Hindlimb muscle (tissue), 1 donor: ENCODE measurements at regions not wholly inside any gene's neighbourhood (a gene's known extent, or its start where the extent isn't known, plus 50 kb on each side); places are given as distances from the start of the nearest gene placed in this dataset.

ENCODE experiments used
- DNase-seq: peaks from one replicate; pipeline ENCODE4 v3.0.0-alpha.2; 2013

GRCh38 chr4:181677201-181677600, 566.0 kb upstream of the TENM3 start:
- no peak for DNase-seq

DNA sequence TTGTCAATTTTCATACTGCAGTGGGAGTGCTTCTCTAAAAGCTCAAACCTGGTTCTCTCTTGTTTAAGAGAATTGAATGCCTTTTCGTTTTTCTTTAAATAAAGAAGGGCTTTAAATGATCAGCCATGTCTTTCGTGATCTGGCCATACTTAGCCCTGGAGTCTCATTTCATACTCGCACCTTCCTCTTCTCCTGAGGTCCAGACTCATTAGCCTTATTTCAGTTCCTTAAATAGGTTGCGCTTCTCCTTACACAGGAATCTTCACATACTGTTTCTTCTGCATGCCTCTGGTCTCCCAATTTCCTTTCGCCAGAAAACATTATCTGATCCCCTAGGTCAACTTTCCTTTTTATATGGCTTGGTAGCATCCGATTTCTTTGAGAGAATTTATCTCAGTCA, 565.6 kb upstream of the TENM3 start:
- DNase-seq = no peak

- DNase-seq = no peak
These were observed 563.4 kb upstream of the TENM3 start for GRCh38 chr4:181679754-181680153.

DNA sequence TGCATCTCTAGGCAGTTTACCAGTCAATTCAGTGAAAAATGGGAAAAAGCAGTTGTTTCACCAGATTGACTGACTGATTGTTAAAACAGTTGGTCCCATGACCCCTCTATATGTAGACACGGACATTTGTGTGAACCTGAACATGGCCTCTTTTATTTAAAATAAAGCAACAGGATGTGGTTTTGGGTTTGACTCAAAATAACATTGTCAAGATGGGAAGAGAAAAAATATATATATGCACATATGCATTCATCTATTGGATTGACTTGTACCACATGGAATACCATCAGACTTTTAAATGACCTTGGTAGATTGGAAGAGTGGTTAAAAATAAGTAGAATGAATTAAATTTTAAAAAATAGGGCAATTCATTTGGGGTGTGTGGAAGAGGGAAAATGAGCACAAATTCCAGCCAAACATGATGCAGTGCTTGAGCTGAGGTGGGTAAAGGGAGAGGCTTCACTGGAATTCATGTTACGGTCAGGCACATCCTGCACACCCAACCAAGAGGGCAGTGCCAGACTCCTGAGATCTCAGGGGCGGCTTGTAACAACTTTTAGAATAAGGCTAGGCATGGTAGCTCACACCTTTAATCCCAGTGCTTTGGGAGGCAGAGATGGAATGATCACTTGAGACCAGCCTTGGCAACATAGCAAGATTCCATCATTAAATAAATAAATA, 560.7 kb upstream of the TENM3 start:
- no peak for DNase-seq

GRCh38 chr4:181684310-181684709, 558.9 kb upstream of the TENM3 start:
- no peak for DNase-seq

DNA sequence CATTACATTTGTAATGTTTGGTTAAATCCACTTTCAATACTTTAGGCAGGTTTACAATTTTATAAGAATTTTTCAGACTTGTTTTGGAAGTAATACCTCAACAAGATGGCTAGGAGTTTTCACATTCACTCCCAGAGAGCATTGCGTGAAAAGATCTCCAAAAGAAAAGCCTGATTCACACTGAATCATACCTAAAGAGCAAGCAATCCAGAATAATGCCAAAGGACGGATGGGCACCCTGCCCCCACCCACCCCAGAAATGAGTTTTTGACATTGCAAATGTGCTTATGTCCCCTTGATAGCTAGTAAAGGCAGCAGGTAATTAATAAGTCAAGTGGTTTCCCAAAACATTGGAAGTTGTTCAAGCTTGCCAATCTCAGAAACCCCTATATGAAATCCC, 557.7 kb upstream of the TENM3 start:
- DNase-seq = no peak

DNA sequence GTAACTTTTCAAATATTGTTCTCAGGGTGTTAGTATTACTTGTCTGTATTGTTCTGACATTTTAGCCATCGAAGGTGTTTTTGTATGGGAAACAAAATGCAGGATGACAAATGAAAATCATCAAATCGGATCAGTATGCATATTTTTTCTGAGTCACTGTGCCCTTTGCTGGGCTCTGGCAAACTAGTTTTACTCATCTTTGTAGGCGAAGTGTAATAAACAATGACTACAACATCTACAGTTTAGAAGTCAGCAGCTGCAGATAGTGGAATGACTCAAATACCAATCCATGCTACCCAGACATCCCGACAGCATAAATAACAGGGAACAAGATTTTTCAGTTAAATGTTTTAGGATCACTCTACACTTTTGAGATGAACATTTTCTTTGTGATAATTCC, 557.3 kb upstream of the TENM3 start:
- DNase-seq = no peak

- DNase-seq = no peak
These were observed 556.1 kb upstream of the TENM3 start for GRCh38 chr4:181687116-181687515.

- no peak for DNase-seq
These were observed 554.8 kb upstream of the TENM3 start for GRCh38 chr4:181688432-181688831.

DNA sequence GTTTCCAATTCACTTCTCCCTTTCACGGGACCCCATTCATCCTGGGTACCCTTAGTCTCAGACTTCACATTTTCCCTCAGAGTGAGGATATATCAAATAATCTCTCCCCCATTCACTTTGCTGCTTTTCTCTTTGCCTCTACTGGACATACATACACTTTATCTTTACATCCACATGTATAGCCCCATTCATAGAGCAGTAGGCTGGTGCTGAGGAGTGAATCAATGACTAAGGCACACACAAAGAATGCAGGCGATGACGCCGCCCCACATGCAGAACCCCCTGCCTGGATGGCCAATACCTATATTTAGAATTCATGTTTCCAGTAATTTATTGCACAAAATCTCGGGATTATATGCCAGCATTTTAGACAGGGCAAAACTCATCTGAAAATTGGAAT, 554.3 kb upstream of the TENM3 start:
- DNase-seq = no peak

DNA sequence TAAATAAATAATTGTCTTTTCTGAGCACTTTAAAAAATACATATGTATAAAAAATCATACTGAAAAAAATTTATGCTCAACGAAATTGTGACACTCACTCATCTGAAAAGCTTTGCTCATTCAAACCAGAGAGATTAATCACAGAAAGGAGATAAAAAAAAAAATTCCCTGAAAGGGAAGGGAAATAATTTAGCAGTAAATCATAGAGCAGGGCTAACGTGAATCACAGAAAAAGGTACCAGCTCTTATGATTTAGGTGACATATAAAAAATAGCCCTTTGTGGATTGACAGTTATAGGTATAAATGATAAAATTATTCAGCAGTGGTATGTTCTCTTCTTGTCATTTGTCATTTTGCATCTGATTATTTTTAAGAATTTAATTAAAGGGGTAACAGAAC, 552.7 kb upstream of the TENM3 start:
- DNase-seq = no peak

GRCh38 chr4:181692965-181693364, 550.2 kb upstream of the TENM3 start:
- no peak for DNase-seq

GRCh38 chr4:181693517-181693916, 549.7 kb upstream of the TENM3 start:
- no peak for DNase-seq

- peak; percentile 34 for DNase-seq
These were observed 545.0 kb upstream of the TENM3 start for GRCh38 chr4:181698221-181698620.

GRCh38 chr4:181701214-181701613, 542.0 kb upstream of the TENM3 start:
- no peak for DNase-seq

DNA sequence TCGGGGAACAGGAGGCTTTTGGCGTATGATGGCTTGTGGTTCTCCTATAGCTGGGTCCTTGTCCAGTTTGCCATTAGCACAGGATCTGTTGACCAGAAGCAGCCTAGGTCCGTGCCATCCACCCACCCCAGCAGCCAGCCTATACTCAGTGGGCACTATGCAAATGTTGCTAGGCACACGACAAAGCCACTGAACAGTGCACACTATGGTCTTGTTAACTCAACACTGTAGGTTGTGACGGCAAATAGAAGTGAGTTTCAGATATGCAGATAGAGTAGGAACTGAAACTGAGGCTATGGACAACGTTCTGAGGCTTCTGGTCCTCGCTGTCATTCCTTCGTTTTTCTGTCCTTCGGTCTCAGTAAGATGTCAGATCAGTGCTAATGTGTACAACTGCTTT, 541.3 kb upstream of the TENM3 start:
- DNase-seq = no peak

DNA sequence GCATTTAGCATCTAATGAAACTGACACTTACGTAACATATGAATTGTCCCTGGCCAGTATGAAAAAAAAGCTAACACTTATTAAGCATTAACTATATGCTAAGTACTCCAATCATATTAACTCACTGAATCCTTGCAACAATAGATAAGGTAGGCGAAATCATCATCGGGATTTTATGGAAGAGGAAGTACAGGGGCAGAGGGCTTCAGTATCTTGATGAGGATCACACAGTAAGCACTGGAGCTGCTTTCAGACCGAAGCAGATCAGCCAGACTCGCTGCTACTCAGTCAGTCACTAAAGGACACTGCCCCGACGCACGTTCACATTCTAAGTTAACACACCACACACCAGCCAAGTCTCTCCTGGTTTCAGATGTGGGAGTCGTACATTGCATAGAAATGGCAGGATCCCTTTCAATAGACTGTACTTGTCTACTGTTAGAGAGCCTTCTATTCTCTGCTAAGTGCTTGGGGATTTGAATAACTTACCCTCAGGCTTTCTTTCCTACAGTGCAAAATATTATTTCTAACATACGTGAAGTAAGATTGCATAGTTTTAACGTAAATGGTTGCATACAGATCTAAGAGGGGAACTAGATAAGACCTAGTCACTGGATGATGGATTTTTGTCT, 540.2 kb upstream of the TENM3 start:
- DNase-seq = no peak

DNA sequence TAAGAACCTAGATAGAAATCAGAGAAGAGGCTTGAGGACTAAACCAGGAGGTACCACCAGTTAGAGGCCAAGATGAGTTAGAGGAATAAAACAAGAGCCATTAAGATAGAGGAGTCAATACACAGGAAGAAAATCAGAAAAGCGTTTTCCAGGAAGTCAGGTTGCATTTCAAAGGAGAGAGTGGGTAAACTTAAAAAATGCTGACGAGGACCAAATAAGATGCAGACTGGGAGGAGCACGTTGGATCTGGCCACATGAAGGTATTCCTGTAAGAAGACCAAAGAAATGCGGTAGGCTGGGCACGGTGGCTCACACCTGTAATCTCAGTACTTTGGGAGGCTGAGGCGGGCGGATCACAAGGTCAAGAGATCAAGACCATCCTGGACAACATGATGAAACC, 533.1 kb upstream of the TENM3 start:
- DNase-seq = no peak

- DNase-seq = no peak
These were observed 531.8 kb upstream of the TENM3 start for GRCh38 chr4:181711387-181711786.

- DNase-seq = no peak
These were observed 514.8 kb upstream of the TENM3 start for GRCh38 chr4:181728305-181728966.

DNA sequence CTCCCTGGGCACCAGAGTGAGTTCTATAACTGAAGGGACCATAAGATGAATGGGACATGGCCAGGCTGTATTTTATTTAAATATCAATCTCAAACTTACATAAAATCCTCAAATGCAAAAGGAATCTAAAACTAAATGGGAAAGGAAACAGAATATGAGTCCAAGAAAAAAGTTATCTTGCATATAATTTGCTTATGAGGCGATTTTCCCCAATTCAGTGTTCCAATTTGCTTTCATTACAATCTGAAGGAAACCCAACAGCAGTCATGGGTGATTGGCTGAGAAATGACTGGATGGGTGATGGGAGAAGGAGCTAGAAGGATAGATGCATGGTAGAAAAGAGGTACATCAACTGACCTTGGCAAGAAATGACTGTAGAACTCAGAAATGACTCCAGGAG, 511.3 kb upstream of the TENM3 start:
- DNase-seq = no peak

DNA sequence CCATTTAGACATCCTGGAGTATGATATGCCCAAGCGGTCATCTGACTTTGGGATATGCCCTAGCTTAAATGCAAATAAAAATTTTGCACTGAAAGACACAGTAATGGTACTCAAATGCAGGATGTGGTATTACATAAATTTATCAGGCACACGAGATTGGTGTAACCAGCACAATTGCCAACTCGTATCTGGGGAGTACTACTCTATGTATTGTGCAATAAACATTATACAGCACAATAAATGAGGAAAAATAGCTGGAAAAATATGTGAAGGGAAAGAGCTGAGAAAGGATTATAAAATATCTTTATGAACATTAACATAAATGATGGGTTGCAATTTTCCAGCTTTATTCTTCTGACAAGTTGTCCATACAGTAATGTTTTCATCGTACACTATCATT, 505.5 kb upstream of the TENM3 start:
- no peak for DNase-seq

DNA sequence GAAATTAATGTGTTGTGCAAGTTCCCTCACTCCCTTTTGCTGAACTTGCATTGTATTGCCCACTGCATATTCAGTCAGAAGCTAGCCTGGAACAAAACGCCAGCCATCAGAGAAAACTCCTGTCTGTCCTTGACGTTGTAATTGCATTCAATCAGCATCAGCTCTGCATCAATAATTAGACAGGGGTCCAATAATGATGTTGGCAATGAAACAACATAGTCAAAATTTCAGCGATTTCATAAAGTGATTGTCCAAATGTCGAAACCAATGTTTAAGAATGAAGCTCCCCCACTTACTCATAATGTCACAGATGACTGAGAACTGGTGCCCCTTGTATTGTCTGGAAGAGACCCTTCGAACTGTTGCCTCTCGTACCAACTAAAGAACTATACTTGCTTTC, 504.2 kb upstream of the TENM3 start:
- DNase-seq = no peak

GRCh38 chr4:181741513-181741912, 501.7 kb upstream of the TENM3 start:
- no peak for DNase-seq
